Sigmoid colon (tissue), 4 donors: ENCODE measurements at regions not wholly inside any gene's neighbourhood (a gene's known extent, or its start where the extent isn't known, plus 50 kb on each side); places are given as distances from the start of the nearest gene placed in this dataset.

Experiments
- CTCF ChIP-seq, 4 experiments: fragments of 450-650 bp in 3 of 4; fragments of 200-600 bp in 1 of 4; IDR thresholded peaks; one replicate each; pipeline ENCODE4 v1.5.1; 2016 to 2019; ENCODE audit warnings: antibody characterized with exemption in 4 of 4, mild to moderate bottlenecking in 3 of 4, moderate library complexity in 2 of 4
- POLR2A ChIP-seq, 2 donors: fragments of 450-650 bp; IDR thresholded peaks; one replicate each; pipeline ENCODE4 v1.6.1; 2016; ENCODE audit warnings: antibody characterized with exemption in 2 of 2, mild to moderate bottlenecking in 2 of 2, moderate library complexity in 2 of 2
- POLR2AphosphoS5 ChIP-seq, 4 donors: sonication (generic); formaldehyde crosslinking; IDR thresholded peaks; one replicate each; pipeline ENCODE4 v1.6.1; 2017; ENCODE audit warnings: antibody characterized with exemption in 4 of 4

DNA sequence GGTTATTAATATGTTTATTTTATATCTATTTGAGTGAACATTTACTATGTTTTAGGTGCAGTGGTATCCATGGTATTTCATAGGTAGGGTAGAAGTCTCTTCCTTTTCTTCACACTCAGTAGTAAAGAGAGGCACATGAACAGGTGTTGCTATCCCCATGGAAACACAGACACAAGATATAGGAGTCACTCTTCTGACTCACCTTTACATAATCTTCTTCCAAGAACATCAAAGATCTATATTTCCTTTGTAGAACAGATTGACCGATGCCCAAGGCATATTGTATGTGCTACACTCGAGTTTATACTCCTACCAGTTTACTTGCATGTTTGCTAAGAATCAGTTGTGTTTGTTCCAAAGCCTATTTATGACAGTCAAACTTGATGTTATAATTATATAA is 1997.4 kb downstream of the C4orf33 start:
- no peak for TF ChIP-seq CTCF (IDR thresholded peaks at IDR 0.05)
- TF ChIP-seq POLR2AphosphoS5 (IDR thresholded peaks at IDR 0.05), result no peak
- no peak for TF ChIP-seq POLR2A (IDR thresholded peaks at IDR 0.05)
